ENCODE measurements at regions not wholly inside any gene's neighbourhood (a gene's known extent, or its start where the extent isn't known, plus 50 kb on each side); places are given as distances from the start of the nearest gene placed in this dataset.

GRCh38 chr11:70682760-70683159 is 284.4 kb downstream of the CTTN start:
- Histone ChIP-seq H3K9ac (ENCODE audit: low read depth, low read length) (no peak overlapping the region), H3K9me3 (ENCODE audit: insufficient read depth, low read depth, low read length) (no peaks in the 10 kb centered on the region), H3K4me3 (ENCODE audit: low read length) (no peak overlapping the region), H3K27ac (ENCODE audit: low read depth, low read length) (no peak overlapping the region), H3K4me1 (ENCODE audit: insufficient read depth, low read length) (0 out of 2 replicates have a peak, but pooled peaks cover 2% of the 10 kb centered on the region), H3K36me3 (ENCODE audit: insufficient read depth, low read length) (no peaks in the 10 kb centered on the region), H3K27me3 (ENCODE audit: insufficient read depth, low read length) (no peaks in the 10 kb centered on the region)
- WGBS = 96% methylated on average over 11 of the region's 12 CpGs

GRCh38 chr11:70687716-70688115 is 289.4 kb downstream of the CTTN start:
- Histone ChIP-seq H3K4me3 (ENCODE audit: low read length) (no peak overlapping the region), H3K36me3 (ENCODE audit: insufficient read depth, low read length) (no peaks in the 10 kb centered on the region), H3K9me3 (ENCODE audit: insufficient read depth, low read depth, low read length) (no peaks in the 10 kb centered on the region), H3K27ac (ENCODE audit: low read depth, low read length) (no peak overlapping the region), H3K4me1 (ENCODE audit: insufficient read depth, low read length) (0 out of 2 replicates have a peak, but pooled peaks cover 5% of the 10 kb centered on the region), H3K27me3 (ENCODE audit: insufficient read depth, low read length) (no peaks in the 10 kb centered on the region), H3K9ac (ENCODE audit: low read depth, low read length) (no peak overlapping the region)
- WGBS = 79% methylated on average over 6 of the region's 6 CpGs

- no peak overlapping the region for H3K27ac ChIP-seq (ENCODE audit: low read depth, low read length)
- H3K27me3 ChIP-seq (ENCODE audit: insufficient read depth, low read length) = no peaks in the 10 kb centered on the region
- 0 out of 2 replicates have a peak, but pooled peaks cover 5% of the 10 kb centered on the region for H3K4me1 ChIP-seq (ENCODE audit: insufficient read depth, low read length)
- 90% methylated on average over 8 of the region's 8 CpGs for WGBS
- no peak overlapping the region for H3K9ac ChIP-seq (ENCODE audit: low read depth, low read length)
- H3K4me3 ChIP-seq (ENCODE audit: low read length) = no peak overlapping the region
- no peaks in the 10 kb centered on the region for H3K9me3 ChIP-seq (ENCODE audit: insufficient read depth, low read depth, low read length)
- H3K36me3 ChIP-seq (ENCODE audit: insufficient read depth, low read length) = no peaks in the 10 kb centered on the region
Observed at GRCh38 chr11:70688142-70688541, 289.8 kb downstream of the CTTN start.

GRCh38 chr11:70689764-70690163 is 291.4 kb downstream of the CTTN start:
- H3K9me3 ChIP-seq (ENCODE audit: insufficient read depth, low read depth, low read length) = no peaks in the 10 kb centered on the region
- no peak overlapping the region for H3K4me3 ChIP-seq (ENCODE audit: low read length)
- H3K27me3 ChIP-seq (ENCODE audit: insufficient read depth, low read length) = no peaks in the 10 kb centered on the region
- 94% methylated on average over 6 of the region's 6 CpGs for WGBS
- H3K9ac ChIP-seq (ENCODE audit: low read depth, low read length) = no peak overlapping the region
- 0 out of 2 replicates have a peak, but pooled peaks cover 5% of the 10 kb centered on the region for H3K4me1 ChIP-seq (ENCODE audit: insufficient read depth, low read length)
- no peak overlapping the region for H3K27ac ChIP-seq (ENCODE audit: low read depth, low read length)
- H3K36me3 ChIP-seq (ENCODE audit: insufficient read depth, low read length) = no peaks in the 10 kb centered on the region

GRCh38 chr11:70692131-70692530 is 293.8 kb downstream of the CTTN start:
- Histone ChIP-seq H3K9ac (ENCODE audit: low read depth, low read length) (no peak overlapping the region), H3K27ac (ENCODE audit: low read depth, low read length) (no peak overlapping the region), H3K27me3 (ENCODE audit: insufficient read depth, low read length) (no peaks in the 10 kb centered on the region), H3K9me3 (ENCODE audit: insufficient read depth, low read depth, low read length) (no peaks in the 10 kb centered on the region), H3K36me3 (ENCODE audit: insufficient read depth, low read length) (no peaks in the 10 kb centered on the region), H3K4me3 (ENCODE audit: low read length) (no peak overlapping the region), H3K4me1 (ENCODE audit: insufficient read depth, low read length) (peaks cover 5% of the 10 kb centered on the region; the same call in 1 of the 2 replicates)
- 98% methylated on average over 5 of the region's 5 CpGs for whole genome bisulfite sequencing

- H3K9ac ChIP-seq (ENCODE audit: low read depth, low read length) = no peak overlapping the region
- H3K36me3 ChIP-seq (ENCODE audit: insufficient read depth, low read length) = no peaks in the 10 kb centered on the region
- H3K27me3 ChIP-seq (ENCODE audit: insufficient read depth, low read length) = no peaks in the 10 kb centered on the region
- H3K27ac ChIP-seq (ENCODE audit: low read depth, low read length) = no peak overlapping the region
- no peak overlapping the region for H3K4me3 ChIP-seq (ENCODE audit: low read length)
- no peaks in the 10 kb centered on the region; the same call in 1 of the 2 replicates for H3K4me1 ChIP-seq (ENCODE audit: insufficient read depth, low read length)
- no peaks in the 10 kb centered on the region for H3K9me3 ChIP-seq (ENCODE audit: insufficient read depth, low read depth, low read length)
- WGBS = 94% methylated on average over 1 of the region's 1 CpG
Observed at GRCh38 chr11:70694371-70694770, 296.0 kb downstream of the CTTN start.

GRCh38 chr11:70695086-70695960 is 297.0 kb downstream of the CTTN start:
- Histone ChIP-seq H3K4me3 (ENCODE audit: low read length) (no peak overlapping the region), H3K36me3 (ENCODE audit: insufficient read depth, low read length) (no peaks in the 10 kb centered on the region), H3K27ac (ENCODE audit: low read depth, low read length) (no peak overlapping the region), H3K27me3 (ENCODE audit: insufficient read depth, low read length) (no peaks in the 10 kb centered on the region), H3K9me3 (ENCODE audit: insufficient read depth, low read depth, low read length) (no peaks in the 10 kb centered on the region), H3K9ac (ENCODE audit: low read depth, low read length) (no peak overlapping the region), H3K4me1 (ENCODE audit: insufficient read depth, low read length) (no peaks in the 10 kb centered on the region; the same call in 1 of the 2 replicates)
- WGBS = 93% methylated on average over 13 of the region's 13 CpGs

GRCh38 chr11:70696076-70696475 is 297.7 kb downstream of the CTTN start:
- Histone ChIP-seq H3K9me3 (ENCODE audit: insufficient read depth, low read depth, low read length) (no peaks in the 10 kb centered on the region), H3K27me3 (ENCODE audit: insufficient read depth, low read length) (no peaks in the 10 kb centered on the region), H3K27ac (ENCODE audit: low read depth, low read length) (no peak overlapping the region), H3K4me1 (ENCODE audit: insufficient read depth, low read length) (no peaks in the 10 kb centered on the region; the same call in 1 of the 2 replicates), H3K36me3 (ENCODE audit: insufficient read depth, low read length) (no peaks in the 10 kb centered on the region), H3K9ac (ENCODE audit: low read depth, low read length) (no peak overlapping the region), H3K4me3 (ENCODE audit: low read length) (no peak overlapping the region)

- Histone ChIP-seq H3K27ac (ENCODE audit: low read depth, low read length) (no peak overlapping the region), H3K4me1 (ENCODE audit: insufficient read depth, low read length) (no peaks in the 10 kb centered on the region; the same call in 1 of the 2 replicates), H3K36me3 (ENCODE audit: insufficient read depth, low read length) (no peaks in the 10 kb centered on the region), H3K9ac (ENCODE audit: low read depth, low read length) (no peak overlapping the region), H3K9me3 (ENCODE audit: insufficient read depth, low read depth, low read length) (no peaks in the 10 kb centered on the region), H3K4me3 (ENCODE audit: low read length) (no peak overlapping the region), H3K27me3 (ENCODE audit: insufficient read depth, low read length) (no peaks in the 10 kb centered on the region)
- WGBS = 91% methylated on average over 5 of the region's 5 CpGs
Observed at GRCh38 chr11:70696564-70696963, 298.2 kb downstream of the CTTN start.

GRCh38 chr11:70697701-70698100 is 299.4 kb downstream of the CTTN start:
- H3K9ac ChIP-seq (ENCODE audit: low read depth, low read length) = no peak overlapping the region
- 94% methylated on average over 8 of the region's 8 CpGs for WGBS
- H3K36me3 ChIP-seq (ENCODE audit: insufficient read depth, low read length) = no peaks in the 10 kb centered on the region
- H3K9me3 ChIP-seq (ENCODE audit: insufficient read depth, low read depth, low read length) = no peaks in the 10 kb centered on the region
- no peak overlapping the region for H3K4me3 ChIP-seq (ENCODE audit: low read length)
- H3K27ac ChIP-seq (ENCODE audit: low read depth, low read length) = no peak overlapping the region
- H3K4me1 ChIP-seq (ENCODE audit: insufficient read depth, low read length) = no peaks in the 10 kb centered on the region; the same call in 1 of the 2 replicates
- H3K27me3 ChIP-seq (ENCODE audit: insufficient read depth, low read length) = no peaks in the 10 kb centered on the region

- 95% methylated on average over 2 of the region's 2 CpGs for WGBS
- Histone ChIP-seq H3K4me1 (ENCODE audit: insufficient read depth, low read length) (no peaks in the 10 kb centered on the region; the same call in 1 of the 2 replicates), H3K27me3 (ENCODE audit: insufficient read depth, low read length) (no peaks in the 10 kb centered on the region), H3K36me3 (ENCODE audit: insufficient read depth, low read length) (no peaks in the 10 kb centered on the region), H3K9me3 (ENCODE audit: insufficient read depth, low read depth, low read length) (no peaks in the 10 kb centered on the region), H3K9ac (ENCODE audit: low read depth, low read length) (no peak overlapping the region), H3K27ac (ENCODE audit: low read depth, low read length) (no peak overlapping the region), H3K4me3 (ENCODE audit: low read length) (no peak overlapping the region)
Observed at GRCh38 chr11:70698871-70699270, 300.5 kb downstream of the CTTN start.
